ENCODE measurements at regions not wholly inside any gene's neighbourhood (a gene's known extent, or its start where the extent isn't known, plus 50 kb on each side); places are given as distances from the start of the nearest gene placed in this dataset.

- TF ChIP-seq, protein P1, sequence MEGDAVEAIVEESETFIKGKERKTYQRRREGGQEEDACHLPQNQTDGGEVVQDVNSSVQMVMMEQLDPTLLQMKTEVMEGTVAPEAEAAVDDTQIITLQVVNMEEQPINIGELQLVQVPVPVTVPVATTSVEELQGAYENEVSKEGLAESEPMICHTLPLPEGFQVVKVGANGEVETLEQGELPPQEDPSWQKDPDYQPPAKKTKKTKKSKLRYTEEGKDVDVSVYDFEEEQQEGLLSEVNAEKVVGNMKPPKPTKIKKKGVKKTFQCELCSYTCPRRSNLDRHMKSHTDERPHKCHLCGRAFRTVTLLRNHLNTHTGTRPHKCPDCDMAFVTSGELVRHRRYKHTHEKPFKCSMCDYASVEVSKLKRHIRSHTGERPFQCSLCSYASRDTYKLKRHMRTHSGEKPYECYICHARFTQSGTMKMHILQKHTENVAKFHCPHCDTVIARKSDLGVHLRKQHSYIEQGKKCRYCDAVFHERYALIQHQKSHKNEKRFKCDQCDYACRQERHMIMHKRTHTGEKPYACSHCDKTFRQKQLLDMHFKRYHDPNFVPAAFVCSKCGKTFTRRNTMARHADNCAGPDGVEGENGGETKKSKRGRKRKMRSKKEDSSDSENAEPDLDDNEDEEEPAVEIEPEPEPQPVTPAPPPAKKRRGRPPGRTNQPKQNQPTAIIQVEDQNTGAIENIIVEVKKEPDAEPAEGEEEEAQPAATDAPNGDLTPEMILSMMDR (IDR thresholded peaks at IDR 0.05; ENCODE audit: insufficient read depth, low read length, poor library complexity, severe bottlenecking) = no peak
- TF ChIP-seq EZH2phosphoT487 (conservative IDR thresholded peaks at IDR 0.05; ENCODE audit: low read length) = no peak
These were observed 227.4 kb downstream of the DLL1 start for GRCh38 chr6:170063431-170063830.

Data from SU-DHL-6 (cell line).